CD4-positive, alpha-beta T cell treated with Interleukin-10 for 1 hour (primary cell): ENCODE measurements at regions not wholly inside any gene's neighbourhood (a gene's known extent, or its start where the extent isn't known, plus 50 kb on each side); places are given as distances from the start of the nearest gene placed in this dataset.
"Not testable (repeated sequence)": the region's sequence is repeated elsewhere in the genome, so short reads cannot be mapped to it uniquely, and the experiment has no call there.

Source experiments
- DNase-seq: peaks from one replicate; pipeline ENCODE4 v3.0.0-alpha.2; 2020

GRCh38 chr15:47027322-47027946, 689.9 kb upstream of the SEMA6D start:
- DNase-seq: no peak

GRCh38 chr15:47035475-47036406, 681.6 kb upstream of the SEMA6D start:
- no peak for DNase-seq

GRCh38 chr15:47037003-47037402, 680.3 kb upstream of the SEMA6D start:
- DNase-seq: no peak

- DNase-seq: no peak
These were observed 678.1 kb upstream of the SEMA6D start for GRCh38 chr15:47039225-47039624.

- DNase-seq: no peak
These were observed 676.0 kb upstream of the SEMA6D start for GRCh38 chr15:47041301-47041700.

GRCh38 chr15:47047981-47048380, 669.3 kb upstream of the SEMA6D start:
- DNase-seq: not testable (repeated sequence)

- DNase-seq: no peak
These were observed 650.9 kb upstream of the SEMA6D start for GRCh38 chr15:47066392-47066791.

GRCh38 chr15:47077846-47078245, 639.5 kb upstream of the SEMA6D start:
- not testable (repeated sequence) for DNase-seq

GRCh38 chr15:47095833-47096232, 621.5 kb upstream of the SEMA6D start:
- DNase-seq: no peak

- DNase-seq: not testable (repeated sequence)
These were observed 618.8 kb upstream of the SEMA6D start for GRCh38 chr15:47098526-47098925.

GRCh38 chr15:47099801-47100200, 617.5 kb upstream of the SEMA6D start:
- DNase-seq: not testable (repeated sequence)

GRCh38 chr15:47108800-47109199, 608.5 kb upstream of the SEMA6D start:
- not testable (repeated sequence) for DNase-seq

- DNase-seq: no peak
These were observed 600.6 kb upstream of the SEMA6D start for GRCh38 chr15:47116698-47117097.

GRCh38 chr15:47119349-47119748, 598.0 kb upstream of the SEMA6D start:
- DNase-seq: no peak

GRCh38 chr15:47124430-47125102, 592.7 kb upstream of the SEMA6D start:
- no peak for DNase-seq

- no peak for DNase-seq
These were observed 588.3 kb upstream of the SEMA6D start for GRCh38 chr15:47129033-47129432.

GRCh38 chr15:47131450-47131849, 585.9 kb upstream of the SEMA6D start:
- DNase-seq: not testable (repeated sequence)

- DNase-seq: no peak
These were observed 582.0 kb upstream of the SEMA6D start for GRCh38 chr15:47135267-47135666.

GRCh38 chr15:47136236-47136635, 581.1 kb upstream of the SEMA6D start:
- DNase-seq: no peak

GRCh38 chr15:47139965-47140364, 577.3 kb upstream of the SEMA6D start:
- DNase-seq: no peak

GRCh38 chr15:47157827-47158226, 559.5 kb upstream of the SEMA6D start:
- no peak for DNase-seq

GRCh38 chr15:47158573-47158972, 558.7 kb upstream of the SEMA6D start:
- DNase-seq: no peak

GRCh38 chr15:47177177-47177576, 540.1 kb upstream of the SEMA6D start:
- no peak for DNase-seq

GRCh38 chr15:47179988-47180387, 537.3 kb upstream of the SEMA6D start:
- no peak for DNase-seq
